Retinal pigment epithelial cell (primary cell): ENCODE measurements at regions not wholly inside any gene's neighbourhood (a gene's known extent, or its start where the extent isn't known, plus 50 kb on each side); places are given as distances from the start of the nearest gene placed in this dataset.

Source experiments
- DNase-seq: peaks from one replicate; pipeline ENCODE4 v3.0.0-alpha.2; 2010; ENCODE audit warnings: low read depth
- H3K4me3 ChIP-seq: 2 replicates; pipeline ENCODE4 v1.5.1; 2011; ENCODE audit warnings: mild to moderate bottlenecking, low read length, control low read depth, moderate library complexity
- CTCF ChIP-seq: conservative IDR thresholded peaks from 2 replicates; pipeline ENCODE4 v1.5.1; 2011; ENCODE audit warnings: low read depth, low read length, control low read depth, inconsistent platforms

GRCh38 chr11:26909515-26909914 lies 84.4 kb upstream of the FIBIN start:
- no peak for DNase-seq
- TF ChIP-seq CTCF = no peak
- H3K4me3 ChIP-seq = no peak overlapping the region

DNA sequence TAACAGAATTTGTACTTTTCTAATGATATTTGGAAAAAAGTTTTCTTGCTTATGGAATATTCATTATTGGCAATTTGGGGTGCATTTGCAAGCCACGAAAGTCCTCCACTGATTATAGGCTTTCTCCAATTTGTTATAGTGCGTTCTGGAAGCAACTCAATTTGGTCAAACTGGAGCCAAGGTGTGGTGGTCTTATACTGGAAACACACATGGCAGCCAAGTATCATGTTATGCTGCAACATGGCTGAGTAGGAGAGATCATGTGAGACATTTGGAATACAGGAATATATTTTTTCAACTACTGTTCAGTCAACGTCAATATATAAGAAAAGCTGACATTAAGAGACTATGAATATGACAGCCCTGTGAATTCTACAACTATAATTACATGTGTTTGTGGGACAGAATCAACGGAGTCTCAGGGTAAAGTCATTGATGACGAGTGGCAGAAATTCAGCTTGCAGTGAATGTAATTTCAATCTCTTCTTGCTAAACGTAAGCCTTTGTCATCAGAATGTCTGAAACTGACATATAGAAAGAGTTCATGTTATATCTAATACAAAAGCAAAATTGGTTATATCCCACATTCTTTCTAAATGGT lies 83.8 kb upstream of the FIBIN start:
- no peak for DNase-seq
- no peak for TF ChIP-seq CTCF
- H3K4me3 ChIP-seq = no peak overlapping the region

DNA sequence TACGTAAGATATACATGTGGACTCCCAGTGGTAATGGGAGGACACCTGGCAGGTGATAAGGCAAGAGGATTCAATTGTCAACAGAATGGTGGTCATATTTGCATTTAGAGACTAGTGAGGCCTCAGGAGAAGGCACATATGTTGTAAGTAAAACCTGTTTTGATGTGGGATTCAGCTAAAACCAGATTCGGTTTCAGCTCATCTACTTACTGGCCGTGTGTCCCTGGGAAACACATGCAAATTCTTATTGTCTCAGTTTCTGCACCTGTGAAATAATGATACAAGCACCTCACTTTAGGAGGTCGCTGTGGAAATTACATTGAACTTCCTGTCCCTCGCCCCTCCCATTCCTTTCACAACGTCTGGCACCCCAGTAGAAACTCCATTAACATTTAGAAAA lies 78.9 kb upstream of the FIBIN start:
- no peak for TF ChIP-seq CTCF
- no peak for DNase-seq
- H3K4me3 ChIP-seq = no peak overlapping the region

DNA sequence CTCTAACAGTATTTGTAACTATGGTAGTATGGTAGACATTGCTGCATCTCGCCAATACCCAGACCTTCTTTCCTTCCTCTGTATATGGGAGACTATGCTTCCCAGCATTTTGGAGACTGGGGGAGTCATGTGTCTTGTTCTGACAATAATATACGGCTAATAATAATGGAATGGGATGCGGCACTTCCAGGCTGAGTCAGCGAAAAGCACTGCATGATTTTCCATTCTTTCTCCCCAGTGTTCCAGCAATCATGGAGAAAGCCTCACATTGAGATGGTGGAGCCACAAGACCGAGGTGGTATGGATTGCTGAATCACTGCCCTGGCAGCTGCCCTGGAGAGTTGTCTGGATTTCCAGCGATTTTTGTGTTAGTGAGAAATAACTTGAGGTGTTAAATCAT lies 77.1 kb upstream of the FIBIN start:
- DNase-seq = no peak
- TF ChIP-seq CTCF = no peak
- H3K4me3 ChIP-seq = no peak overlapping the region

- no peak for DNase-seq
- no peak for TF ChIP-seq CTCF
- H3K4me3 ChIP-seq = no peak overlapping the region
Observed at GRCh38 chr11:26928582-26928981, 65.3 kb upstream of the FIBIN start.

DNA sequence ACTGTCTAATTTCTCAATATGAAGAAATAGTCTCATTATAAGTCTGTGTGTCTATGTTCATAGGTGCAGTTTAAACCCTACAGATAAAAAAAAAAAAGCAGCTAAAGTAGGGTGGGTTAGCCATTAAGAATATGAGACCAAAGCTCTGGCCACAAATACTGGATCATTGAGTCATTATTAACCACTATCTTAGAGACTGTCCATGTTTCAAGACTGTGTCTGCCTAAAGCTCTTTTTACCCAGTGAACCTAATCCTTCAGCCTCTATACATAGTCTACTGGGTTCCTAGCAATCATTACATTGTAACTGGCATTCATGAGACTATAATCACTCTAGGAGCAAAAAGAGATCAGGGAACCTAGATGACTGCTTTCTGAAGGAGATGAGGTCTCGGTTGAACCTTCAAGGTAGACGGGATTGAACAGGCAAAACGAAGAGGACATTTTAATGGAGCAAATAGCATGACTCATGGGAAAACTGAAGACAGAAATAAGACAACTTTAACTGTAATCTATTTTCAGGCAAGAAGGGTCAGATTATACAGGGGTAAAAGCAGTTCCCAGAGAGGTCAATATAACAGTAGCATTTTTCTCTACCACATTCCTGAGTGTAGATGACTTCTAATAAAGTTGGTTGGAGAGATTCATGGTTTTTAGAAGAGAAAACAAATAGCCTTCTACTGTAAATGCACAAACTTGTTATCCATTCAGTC lies 64.0 kb upstream of the FIBIN start:
- no peak overlapping the region for H3K4me3 ChIP-seq
- no peak for DNase-seq
- no peak for TF ChIP-seq CTCF
